ENCODE measurements at regions not wholly inside any gene's neighbourhood (a gene's known extent, or its start where the extent isn't known, plus 50 kb on each side); places are given as distances from the start of the nearest gene placed in this dataset.

GRCh38 chr1:218863987-218864386 is 309.7 kb upstream of the LYPLAL1 start:
- TF ChIP-seq POLR2A (IDR thresholded peaks at IDR 0.05), result no peak
- TF ChIP-seq CTCF (IDR thresholded peaks at IDR 0.05), result no peak

All from uterus (tissue), 2 donors.